GM15510 (cell line): ENCODE measurements at regions not wholly inside any gene's neighbourhood (a gene's known extent, or its start where the extent isn't known, plus 50 kb on each side); places are given as distances from the start of the nearest gene placed in this dataset.

Experiments used
- POLR2A ChIP-seq: IDR thresholded peaks from 3 replicates; pipeline ENCODE4 v1.6.1; 2011; ENCODE audit warnings: borderline replicate concordance; ENCODE audit not compliant: insufficient read length; ENCODE audit errors: extremely low read depth

GRCh38 chr6:156197513-156197912 lies 579.7 kb upstream of the ARID1B start:
- TF ChIP-seq POLR2A: no peak

GRCh38 chr6:156194981-156195380 lies 582.2 kb upstream of the ARID1B start:
- TF ChIP-seq POLR2A: no peak

GRCh38 chr6:156193381-156193780 lies 583.8 kb upstream of the ARID1B start:
- TF ChIP-seq POLR2A: no peak

DNA sequence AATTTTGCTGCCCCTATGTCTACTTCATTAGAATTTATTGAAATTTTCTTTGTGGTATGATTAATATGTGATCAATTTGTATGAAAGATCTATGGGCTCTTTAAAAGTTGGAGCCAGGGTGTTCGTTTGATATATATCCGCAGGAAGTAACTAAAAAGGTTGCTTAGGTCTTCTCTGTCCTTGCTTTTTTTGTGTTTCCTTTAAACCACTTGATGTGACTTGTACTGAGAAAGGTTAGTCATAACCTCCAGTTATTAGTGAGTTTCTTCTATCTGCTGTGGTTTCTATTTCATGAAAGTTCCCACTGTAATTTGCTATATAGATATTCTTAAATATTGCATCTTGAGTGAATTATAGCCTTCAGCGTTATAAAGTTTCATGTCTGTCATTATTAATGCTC lies 585.3 kb upstream of the ARID1B start:
- no peak for TF ChIP-seq POLR2A

- TF ChIP-seq POLR2A: no peak
Observed at GRCh38 chr6:156190270-156190669, 586.9 kb upstream of the ARID1B start.

- no peak for TF ChIP-seq POLR2A
Observed at GRCh38 chr6:156189714-156190113, 587.5 kb upstream of the ARID1B start.

GRCh38 chr6:156189195-156189594 lies 588.0 kb upstream of the ARID1B start:
- TF ChIP-seq POLR2A: no peak

GRCh38 chr6:156185113-156185512 lies 592.1 kb upstream of the ARID1B start:
- TF ChIP-seq POLR2A: no peak

GRCh38 chr6:156183678-156184077 lies 593.5 kb upstream of the ARID1B start:
- no peak for TF ChIP-seq POLR2A

DNA sequence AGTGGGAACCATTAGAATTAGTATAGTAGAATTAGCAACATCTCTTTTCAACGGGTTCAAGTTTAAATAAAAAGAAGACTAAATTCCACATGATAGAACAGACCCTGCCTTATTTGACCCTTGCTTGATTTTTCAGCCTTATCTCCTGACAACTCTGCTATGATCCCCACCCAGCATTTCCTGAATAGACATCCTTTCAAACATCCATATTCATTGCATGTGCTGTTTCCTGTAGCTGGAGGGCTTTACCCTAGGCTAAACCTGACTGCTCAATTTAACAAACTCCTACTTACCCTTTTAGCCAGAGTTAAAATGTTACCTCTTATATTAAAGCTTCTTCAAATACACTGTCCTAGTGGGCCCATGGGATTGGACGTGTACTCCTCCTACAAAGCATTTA lies 594.8 kb upstream of the ARID1B start:
- TF ChIP-seq POLR2A: no peak

DNA sequence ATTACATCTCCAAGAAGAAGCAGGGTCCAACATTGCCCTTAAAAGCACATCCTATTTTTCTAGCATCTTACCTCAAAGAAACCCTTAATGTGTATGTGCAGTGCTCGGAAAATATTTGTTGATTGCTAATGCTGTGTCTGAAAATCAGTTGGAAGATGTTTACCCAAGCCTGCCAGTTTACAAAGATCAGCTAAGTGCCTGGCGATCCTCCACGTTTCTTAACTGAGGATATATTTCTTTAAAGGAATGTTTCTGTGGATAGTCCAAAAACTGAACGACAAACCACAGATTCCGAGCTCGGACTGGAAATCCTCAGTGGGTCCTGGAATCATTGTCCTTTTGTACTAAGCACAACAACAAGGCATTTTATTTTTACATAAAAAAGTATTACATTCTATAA lies 595.7 kb upstream of the ARID1B start:
- no peak for TF ChIP-seq POLR2A

- no peak for TF ChIP-seq POLR2A
Observed at GRCh38 chr6:156175971-156176421, 601.2 kb upstream of the ARID1B start.

- no peak for TF ChIP-seq POLR2A
Observed at GRCh38 chr6:156175433-156175832, 601.7 kb upstream of the ARID1B start.

DNA sequence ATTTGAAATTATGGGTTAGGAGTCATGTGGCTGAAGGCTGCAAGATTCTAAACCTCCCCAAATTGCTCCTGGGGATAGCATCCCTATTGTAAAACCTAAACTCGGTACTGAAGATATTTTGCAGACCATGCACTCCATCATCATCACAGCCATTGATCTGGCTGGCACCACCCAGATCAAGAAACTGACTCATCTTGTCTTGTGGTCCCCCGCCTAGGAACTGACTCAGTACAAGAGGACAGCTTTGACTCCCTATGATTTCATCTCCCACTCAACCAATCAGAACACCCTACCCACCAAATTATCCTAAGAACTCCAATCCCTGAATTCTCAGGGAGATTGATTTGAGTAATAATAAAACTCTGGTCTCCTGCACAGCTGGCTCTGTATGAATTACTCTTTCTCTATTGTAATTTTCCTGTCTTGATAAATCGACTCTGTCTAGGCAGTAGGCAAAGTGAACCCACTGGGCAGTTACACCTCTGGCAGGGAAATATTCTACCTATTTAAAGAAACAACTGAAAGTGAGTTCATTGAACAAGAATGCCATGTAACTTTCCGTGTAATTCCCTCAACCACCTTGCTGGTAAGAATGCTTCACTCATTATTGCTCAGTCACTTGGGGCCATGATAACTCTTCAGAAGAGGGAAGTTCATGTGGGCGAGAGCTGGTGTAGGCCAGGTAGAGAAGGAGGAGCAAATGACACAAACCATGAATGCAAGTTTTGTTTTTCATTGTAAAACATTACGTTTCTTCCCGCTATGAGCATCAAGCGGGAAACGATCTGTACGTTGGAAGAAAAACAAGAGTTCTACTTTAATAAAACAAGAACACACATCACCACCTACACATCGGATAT lies 602.9 kb upstream of the ARID1B start:
- TF ChIP-seq POLR2A: no peak

DNA sequence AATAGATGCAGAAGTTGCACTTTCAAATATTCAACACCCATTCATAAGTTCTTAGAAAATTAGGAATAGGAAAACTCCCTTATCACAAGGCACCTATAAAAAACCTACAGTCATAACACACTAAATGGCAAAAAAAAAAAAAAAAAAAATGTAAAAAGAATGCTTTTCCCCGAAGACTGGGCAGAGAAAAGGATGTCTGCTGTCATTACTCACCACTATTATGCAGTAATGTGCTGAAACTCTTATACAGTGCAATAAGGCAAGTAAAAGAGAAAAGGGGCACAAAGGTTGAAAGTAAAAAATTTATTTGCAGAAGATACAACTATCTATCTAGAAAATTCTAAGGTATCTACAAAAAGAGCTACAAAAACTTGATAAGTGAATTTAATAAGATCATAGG lies 607.8 kb upstream of the ARID1B start:
- no peak for TF ChIP-seq POLR2A

DNA sequence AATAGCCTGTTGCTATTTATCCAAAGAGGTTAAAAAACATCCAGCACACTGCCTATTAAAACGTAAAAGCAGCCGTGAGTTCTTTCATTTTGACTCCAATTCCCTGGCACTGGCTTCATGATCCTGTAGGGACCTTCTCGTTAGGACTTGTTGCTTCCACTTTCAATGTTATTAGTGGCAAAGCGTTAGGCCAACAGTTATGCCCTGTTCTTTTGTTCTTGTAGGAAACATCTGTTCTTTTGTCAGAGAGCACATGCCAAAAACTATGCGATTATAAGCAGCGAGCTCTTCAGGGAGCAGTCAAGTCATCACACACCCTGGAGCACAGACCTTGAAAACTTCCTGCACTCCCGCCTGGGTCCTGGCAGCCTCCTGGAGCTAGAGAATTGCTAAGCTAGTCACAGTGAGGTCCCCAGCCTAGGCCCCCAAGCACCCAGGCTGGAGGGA lies 609.5 kb upstream of the ARID1B start:
- TF ChIP-seq POLR2A: no peak
